ENCODE measurements at regions not wholly inside any gene's neighbourhood (a gene's known extent, or its start where the extent isn't known, plus 50 kb on each side); places are given as distances from the start of the nearest gene placed in this dataset.
"Not testable (repeated sequence)": the region's sequence is repeated elsewhere in the genome, so short reads cannot be mapped to it uniquely, and the experiment has no call there.

- Histone ChIP-seq H3K9ac (ENCODE audit: low read length) (no peak overlapping the region), H2BK120ac (ENCODE audit: insufficient read depth, low read length, poor library complexity) (no peak overlapping the region), H2AFZ (ENCODE audit: insufficient read depth, low read length, poor library complexity) (no peak overlapping the region), H2BK12ac (ENCODE audit: low read length) (no peak overlapping the region), H4K91ac (ENCODE audit: low read depth, low read length) (no peak overlapping the region), H3K4me3 (ENCODE audit: low read depth, low read length) (peak overlapping the region; percentile 8), H3K4me1 (ENCODE audit: control insufficient read depth in 1 of 2, insufficient read depth in 2 of 2, low read length in 2 of 2) (no peaks in the 10 kb centered on the region), H4K8ac (ENCODE audit: low read depth, low read length) (no peak overlapping the region), H3K4me2 (ENCODE audit: low read length) (no peak overlapping the region), H2AK5ac (ENCODE audit: low read length) (no peak overlapping the region), H3K23ac (ENCODE audit: low read length) (no peak overlapping the region), H2BK5ac (ENCODE audit: low read depth, low read length, poor library complexity) (no peak overlapping the region), H3K27me3 (ENCODE audit: insufficient read depth, low read length) (no peaks in the 10 kb centered on the region), H3K27ac (ENCODE audit: low read depth, low read length) (no peak overlapping the region), H4K12ac (ENCODE audit: low read depth, low read length) (no peak overlapping the region), H3K9me3 (ENCODE audit: insufficient read depth, low read depth, low read length) (peaks cover 6% of the 10 kb centered on the region), H3K18ac (ENCODE audit: low read length) (no peak overlapping the region), H3K79me1 (ENCODE audit: low read length) (no peaks in the 10 kb centered on the region), H3K36me3 (ENCODE audit: control insufficient read depth in 1 of 2, insufficient read depth in 2 of 2, low read length in 2 of 2) (no peaks in the 10 kb centered on the region), H3K14ac (ENCODE audit: low read length) (no peak overlapping the region), H3K79me2 (ENCODE audit: control insufficient read depth, insufficient read depth, low read length, poor library complexity) (no peaks in the 10 kb centered on the region), H3K4ac (ENCODE audit: low read depth, low read length) (no peak overlapping the region)
- no peak for DNase-seq
- no CpG with 5 or more reads among the region's 30 CpGs for WGBS (ENCODE audit: extremely low coverage, insufficient coverage, insufficient read length)
Observed at GRCh38 chr22:23446796-23447350, 133.2 kb downstream of the IGLL1 start.

GRCh38 chr22:23446194-23446593 is 133.9 kb downstream of the IGLL1 start:
- H2BK120ac ChIP-seq (ENCODE audit: insufficient read depth, low read length, poor library complexity); H2BK5ac ChIP-seq (ENCODE audit: low read depth, low read length, poor library complexity); H3K27ac ChIP-seq (ENCODE audit: low read depth, low read length); H3K4ac ChIP-seq (ENCODE audit: low read depth, low read length); H4K12ac ChIP-seq (ENCODE audit: low read depth, low read length); H2AFZ ChIP-seq (ENCODE audit: insufficient read depth, low read length, poor library complexity); H3K4me1 ChIP-seq (ENCODE audit: control insufficient read depth in 1 of 2, insufficient read depth in 2 of 2, low read length in 2 of 2); H4K8ac ChIP-seq (ENCODE audit: low read depth, low read length); H3K4me2 ChIP-seq (ENCODE audit: low read length); H3K4me3 ChIP-seq (ENCODE audit: low read depth, low read length); H3K23ac ChIP-seq (ENCODE audit: low read length); H3K14ac ChIP-seq (ENCODE audit: low read length); H3K18ac ChIP-seq (ENCODE audit: low read length); H3K79me1 ChIP-seq (ENCODE audit: low read length); H3K79me2 ChIP-seq (ENCODE audit: control insufficient read depth, insufficient read depth, low read length, poor library complexity); H2BK12ac ChIP-seq (ENCODE audit: low read length); H3K9me3 ChIP-seq (ENCODE audit: insufficient read depth, low read depth, low read length); DNase-seq; H2AK5ac ChIP-seq (ENCODE audit: low read length); H3K36me3 ChIP-seq (ENCODE audit: control insufficient read depth in 1 of 2, insufficient read depth in 2 of 2, low read length in 2 of 2); H3K9ac ChIP-seq (ENCODE audit: low read length); H4K91ac ChIP-seq (ENCODE audit: low read depth, low read length); H3K27me3 ChIP-seq (ENCODE audit: insufficient read depth, low read length): not testable (repeated sequence)

- H3K18ac ChIP-seq (ENCODE audit: low read length); H3K4me3 ChIP-seq (ENCODE audit: low read depth, low read length); H3K4me1 ChIP-seq (ENCODE audit: control insufficient read depth in 1 of 2, insufficient read depth in 2 of 2, low read length in 2 of 2); H3K27me3 ChIP-seq (ENCODE audit: insufficient read depth, low read length); H2BK120ac ChIP-seq (ENCODE audit: insufficient read depth, low read length, poor library complexity); H3K79me1 ChIP-seq (ENCODE audit: low read length); H3K9ac ChIP-seq (ENCODE audit: low read length); H3K4me2 ChIP-seq (ENCODE audit: low read length); H3K9me3 ChIP-seq (ENCODE audit: insufficient read depth, low read depth, low read length); H3K79me2 ChIP-seq (ENCODE audit: control insufficient read depth, insufficient read depth, low read length, poor library complexity); H2BK5ac ChIP-seq (ENCODE audit: low read depth, low read length, poor library complexity); H3K4ac ChIP-seq (ENCODE audit: low read depth, low read length); H3K27ac ChIP-seq (ENCODE audit: low read depth, low read length); H3K14ac ChIP-seq (ENCODE audit: low read length); H4K8ac ChIP-seq (ENCODE audit: low read depth, low read length); H2AFZ ChIP-seq (ENCODE audit: insufficient read depth, low read length, poor library complexity); H3K23ac ChIP-seq (ENCODE audit: low read length); H2BK12ac ChIP-seq (ENCODE audit: low read length); DNase-seq; H2AK5ac ChIP-seq (ENCODE audit: low read length); H3K36me3 ChIP-seq (ENCODE audit: control insufficient read depth in 1 of 2, insufficient read depth in 2 of 2, low read length in 2 of 2); H4K91ac ChIP-seq (ENCODE audit: low read depth, low read length); H4K12ac ChIP-seq (ENCODE audit: low read depth, low read length): not testable (repeated sequence)
- WGBS (ENCODE audit: extremely low coverage, insufficient coverage, insufficient read length): no CpG with 5 or more reads among the region's 2 CpGs
Observed at GRCh38 chr22:23443905-23444304, 136.2 kb downstream of the IGLL1 start.

- not testable (repeated sequence) for H3K9ac ChIP-seq (ENCODE audit: low read length); H3K27ac ChIP-seq (ENCODE audit: low read depth, low read length); H2BK12ac ChIP-seq (ENCODE audit: low read length); H3K27me3 ChIP-seq (ENCODE audit: insufficient read depth, low read length); H2AFZ ChIP-seq (ENCODE audit: insufficient read depth, low read length, poor library complexity); H3K18ac ChIP-seq (ENCODE audit: low read length); H3K9me3 ChIP-seq (ENCODE audit: insufficient read depth, low read depth, low read length); H2AK5ac ChIP-seq (ENCODE audit: low read length); H4K91ac ChIP-seq (ENCODE audit: low read depth, low read length); H2BK5ac ChIP-seq (ENCODE audit: low read depth, low read length, poor library complexity); H3K36me3 ChIP-seq (ENCODE audit: control insufficient read depth in 1 of 2, insufficient read depth in 2 of 2, low read length in 2 of 2); H3K23ac ChIP-seq (ENCODE audit: low read length); H3K4me2 ChIP-seq (ENCODE audit: low read length); H4K12ac ChIP-seq (ENCODE audit: low read depth, low read length); H4K8ac ChIP-seq (ENCODE audit: low read depth, low read length); H3K79me1 ChIP-seq (ENCODE audit: low read length); H3K14ac ChIP-seq (ENCODE audit: low read length); H3K4me1 ChIP-seq (ENCODE audit: control insufficient read depth in 1 of 2, insufficient read depth in 2 of 2, low read length in 2 of 2); H3K79me2 ChIP-seq (ENCODE audit: control insufficient read depth, insufficient read depth, low read length, poor library complexity); H3K4me3 ChIP-seq (ENCODE audit: low read depth, low read length); H3K4ac ChIP-seq (ENCODE audit: low read depth, low read length); DNase-seq; H2BK120ac ChIP-seq (ENCODE audit: insufficient read depth, low read length, poor library complexity)
- WGBS (ENCODE audit: extremely low coverage, insufficient coverage, insufficient read length): no CpG with 5 or more reads among the region's 3 CpGs
Observed at GRCh38 chr22:23439581-23439980, 140.5 kb downstream of the IGLL1 start.
